ENCODE measurements at regions not wholly inside any gene's neighbourhood (a gene's known extent, or its start where the extent isn't known, plus 50 kb on each side); places are given as distances from the start of the nearest gene placed in this dataset.

- TF ChIP-seq CTCF (IDR thresholded peaks at IDR 0.05; ENCODE audit: unreplicated experiment in 3 of 3), result no peak
- H3K4me3 Mint-ChIP-seq, result no peak overlapping the region
- no peaks in the 10 kb centered on the region for H3K27me3 Mint-ChIP-seq (ENCODE audit: low read depth)
- H3K4me1 Mint-ChIP-seq, result peaks cover 9% of the 10 kb centered on the region
- no peak overlapping the region for H3K27ac Mint-ChIP-seq
- peaks cover 6% of the 10 kb centered on the region for H3K9me3 Mint-ChIP-seq
- no peaks in the 10 kb centered on the region for H3K36me3 Mint-ChIP-seq (ENCODE audit: low read depth)
Observed at GRCh38 chr5:67880876-67881275, 334.7 kb upstream of the PIK3R1 start.

GRCh38 chr5:67880511-67880805, 335.1 kb upstream of the PIK3R1 start:
- no peaks in the 10 kb centered on the region for H3K36me3 Mint-ChIP-seq (ENCODE audit: low read depth)
- H3K27me3 Mint-ChIP-seq (ENCODE audit: low read depth), result no peaks in the 10 kb centered on the region
- no peak overlapping the region for H3K27ac Mint-ChIP-seq
- H3K4me3 Mint-ChIP-seq, result no peak overlapping the region
- H3K4me1 Mint-ChIP-seq, result peaks cover 9% of the 10 kb centered on the region
- H3K9me3 Mint-ChIP-seq, result peaks cover 6% of the 10 kb centered on the region
- TF ChIP-seq CTCF (IDR thresholded peaks at IDR 0.05; ENCODE audit: unreplicated experiment in 3 of 3), result no peak

- peaks cover 6% of the 10 kb centered on the region for H3K9me3 Mint-ChIP-seq
- H3K36me3 Mint-ChIP-seq (ENCODE audit: low read depth), result no peaks in the 10 kb centered on the region
- H3K27me3 Mint-ChIP-seq (ENCODE audit: low read depth), result no peaks in the 10 kb centered on the region
- no peak for TF ChIP-seq CTCF (IDR thresholded peaks at IDR 0.05; ENCODE audit: unreplicated experiment in 3 of 3)
- H3K27ac Mint-ChIP-seq, result peak overlapping the region in 1 of 3 experiments; percentile 32
- H3K4me3 Mint-ChIP-seq, result no peak overlapping the region
- peaks cover 9% of the 10 kb centered on the region for H3K4me1 Mint-ChIP-seq
Observed at GRCh38 chr5:67879620-67880510, 335.7 kb upstream of the PIK3R1 start.

GRCh38 chr5:67878933-67879332, 336.6 kb upstream of the PIK3R1 start:
- peaks cover 6% of the 10 kb centered on the region for H3K9me3 Mint-ChIP-seq
- no peak overlapping the region for H3K4me3 Mint-ChIP-seq
- peaks cover 9% of the 10 kb centered on the region for H3K4me1 Mint-ChIP-seq
- peak overlapping the region in 1 of 3 experiments; percentile 66 for H3K27ac Mint-ChIP-seq
- H3K36me3 Mint-ChIP-seq (ENCODE audit: low read depth), result no peaks in the 10 kb centered on the region
- TF ChIP-seq CTCF (IDR thresholded peaks at IDR 0.05; ENCODE audit: unreplicated experiment in 3 of 3), result no peak
- no peaks in the 10 kb centered on the region for H3K27me3 Mint-ChIP-seq (ENCODE audit: low read depth)

- Mint-ChIP-seq H3K27me3 (ENCODE audit: low read depth) (no peaks in the 10 kb centered on the region), H3K4me1 (peaks cover 9% of the 10 kb centered on the region), H3K4me3 (no peak overlapping the region), H3K27ac (peak overlapping the region in 1 of 3 experiments; percentile 35), H3K36me3 (ENCODE audit: low read depth) (no peaks in the 10 kb centered on the region), H3K9me3 (no peaks in the 10 kb centered on the region)
- no peak for TF ChIP-seq CTCF (IDR thresholded peaks at IDR 0.05; ENCODE audit: unreplicated experiment in 3 of 3)
Observed at GRCh38 chr5:67876371-67876770, 339.2 kb upstream of the PIK3R1 start.

- TF ChIP-seq CTCF (IDR thresholded peaks at IDR 0.05; ENCODE audit: unreplicated experiment in 3 of 3), result no peak
- Mint-ChIP-seq H3K9me3 (no peaks in the 10 kb centered on the region), H3K27me3 (ENCODE audit: low read depth) (no peaks in the 10 kb centered on the region), H3K4me3 (no peak overlapping the region), H3K4me1 (peaks cover 9% of the 10 kb centered on the region), H3K27ac (peak overlapping the region in 2 of 3 experiments; percentile 35 to 56), H3K36me3 (ENCODE audit: low read depth) (no peaks in the 10 kb centered on the region)
Observed at GRCh38 chr5:67875601-67876000, 340.0 kb upstream of the PIK3R1 start.

All from nephron (organoid).